ENCODE measurements at regions not wholly inside any gene's neighbourhood (a gene's known extent, or its start where the extent isn't known, plus 50 kb on each side); places are given as distances from the start of the nearest gene placed in this dataset.

GRCh38 chr2:120595739-120596138, 139.9 kb upstream of the GLI2 start:
- Histone ChIP-seq H3K79me2 (ENCODE audit: control insufficient read depth, insufficient read depth, low read length) (no peaks in the 10 kb centered on the region), H3K27me3 (replicated peaks in 1 of 2; ENCODE audit: control insufficient read depth in 2 of 2, insufficient read depth in 2 of 2, low read length in 1 of 2) (peaks cover 3 to 10% of the 10 kb centered on the region in 2 experiments; a peak in 3 of 4 replicates), H3K9me3 (replicated peaks; ENCODE audit: control insufficient read depth, insufficient read depth, low read length) (no peaks in the 10 kb centered on the region), H3K4me2 (ENCODE audit: control insufficient read depth, insufficient read depth) (no peak overlapping the region), H3K4me1 (ENCODE audit: control insufficient read depth, insufficient read depth, low read length) (no peaks in the 10 kb centered on the region), H2AFZ (ENCODE audit: control insufficient read depth, low read depth, low read length) (no peak overlapping the region), H3K9ac (ENCODE audit: control insufficient read depth, insufficient read depth, low read length) (no peak overlapping the region), H4K20me1 (ENCODE audit: control insufficient read depth, insufficient read depth) (no peaks in the 10 kb centered on the region), H3K36me3 (ENCODE audit: control insufficient read depth in 2 of 2, insufficient read depth in 2 of 2, low read length in 1 of 2) (no peaks in the 10 kb centered on the region), H3K4me3 (no peak overlapping the region), H3K27ac (ENCODE audit: control insufficient read depth, insufficient read depth) (no peak overlapping the region)
- POLR2A ChIA-PET: no interaction called here
- TF ChIP-seq, protein P1, sequence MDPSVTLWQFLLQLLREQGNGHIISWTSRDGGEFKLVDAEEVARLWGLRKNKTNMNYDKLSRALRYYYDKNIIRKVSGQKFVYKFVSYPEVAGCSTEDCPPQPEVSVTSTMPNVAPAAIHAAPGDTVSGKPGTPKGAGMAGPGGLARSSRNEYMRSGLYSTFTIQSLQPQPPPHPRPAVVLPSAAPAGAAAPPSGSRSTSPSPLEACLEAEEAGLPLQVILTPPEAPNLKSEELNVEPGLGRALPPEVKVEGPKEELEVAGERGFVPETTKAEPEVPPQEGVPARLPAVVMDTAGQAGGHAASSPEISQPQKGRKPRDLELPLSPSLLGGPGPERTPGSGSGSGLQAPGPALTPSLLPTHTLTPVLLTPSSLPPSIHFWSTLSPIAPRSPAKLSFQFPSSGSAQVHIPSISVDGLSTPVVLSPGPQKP (IDR thresholded peaks at IDR 0.05; ENCODE audit: low read depth, low read length): no peak
- TF ChIP-seq FOXM1 (IDR thresholded peaks at IDR 0.05; ENCODE audit: low read depth, low read length) (no peak), CREB1 (IDR thresholded peaks at IDR 0.05; ENCODE audit: low read depth) (no peak), SMC3 (IDR thresholded peaks at IDR 0.05; ENCODE audit: borderline replicate concordance, low read length) (no peak)
- RAD21 ChIA-PET (ENCODE audit: unreplicated experiment): no interaction called here
- in situ Hi-C loops (cut with MboI) (no loop called here), intact Hi-C loops (cut with micrococcal nuclease; ENCODE audit: unreplicated experiment) (no loop called here)
- DNase-seq (ENCODE audit: low read depth, low spot score): no peak
- FAIRE-seq: no peak
- no TSS peak for BruUV-seq (replicated peaks)
- CTCF ChIA-PET: no interaction called here
- no peak for ATAC-seq
- SMC1A ChIA-PET (ENCODE audit: uncharacterized antibody, unreplicated experiment): no interaction called here
- WGBS (ENCODE audit: insufficient coverage, insufficient replicate concordance, low lambda C conversion rate, missing lambda C conversion rate): 0% methylated on average over 1 of the region's 1 CpG

DNA sequence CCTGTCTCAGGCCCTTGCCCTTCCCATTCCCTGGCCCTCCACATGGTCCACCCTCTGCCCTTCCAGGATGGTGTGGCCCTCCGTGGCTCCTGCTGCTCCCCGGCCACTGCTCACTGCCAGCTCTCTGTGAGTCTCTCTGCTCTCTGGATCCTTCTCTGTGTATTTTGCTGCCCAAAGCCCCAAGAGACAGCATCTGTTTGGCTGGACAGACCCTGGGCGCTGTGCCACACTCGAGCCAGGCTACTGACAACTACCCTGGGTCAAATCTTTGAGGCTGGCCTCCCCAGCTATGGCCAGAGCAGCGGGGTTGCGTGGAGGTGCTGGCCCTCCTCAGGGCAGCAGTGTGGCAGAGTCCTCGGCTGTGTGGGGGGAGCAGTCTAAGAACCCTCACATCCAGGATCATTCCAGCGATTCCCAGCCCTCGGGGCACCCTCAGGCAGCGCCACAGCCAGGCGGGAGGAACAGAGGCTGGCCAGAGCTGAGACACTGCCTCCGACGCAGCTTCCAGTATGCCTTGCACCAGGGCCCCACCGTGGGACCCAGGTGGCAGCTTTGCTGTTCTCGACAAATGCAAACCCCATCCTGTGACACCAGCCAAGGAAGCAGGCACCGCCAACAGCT, 139.4 kb upstream of the GLI2 start:
- WGBS (ENCODE audit: insufficient coverage, insufficient replicate concordance, low lambda C conversion rate, missing lambda C conversion rate): 14% methylated on average over 16 of the region's 16 CpGs
- H3K27ac ChIP-seq (ENCODE audit: control insufficient read depth, insufficient read depth): no peak overlapping the region
- H3K9me3 ChIP-seq (replicated peaks; ENCODE audit: control insufficient read depth, insufficient read depth, low read length): no peaks in the 10 kb centered on the region
- no peak overlapping the region for H3K9ac ChIP-seq (ENCODE audit: control insufficient read depth, insufficient read depth, low read length)
- DNase-seq (ENCODE audit: low read depth, low spot score) (no peak), FAIRE-seq (no peak), ATAC-seq (no peak)
- no peak for TF ChIP-seq SIX5 (IDR thresholded peaks at IDR 0.05; ENCODE audit: low read depth, low read length, severe bottlenecking)
- TF ChIP-seq YBX1 (IDR thresholded peaks at IDR 0.05): no peak
- no peak for TF ChIP-seq RAD51 (IDR thresholded peaks at IDR 0.05)
- TF ChIP-seq MYB (IDR thresholded peaks at IDR 0.05; ENCODE audit: borderline replicate concordance, low read depth, low read length): no peak
- H4K20me1 ChIP-seq (ENCODE audit: control insufficient read depth, insufficient read depth): no peaks in the 10 kb centered on the region
- no TSS peak for BruUV-seq (replicated peaks)
- no peak overlapping the region for H3K4me3 ChIP-seq
- ChIA-PET POLR2A (no interaction called here), CTCF (no interaction called here), RAD21 (ENCODE audit: unreplicated experiment) (no interaction called here), SMC1A (ENCODE audit: uncharacterized antibody, unreplicated experiment) (no interaction called here)
- intact Hi-C loops (cut with micrococcal nuclease; ENCODE audit: unreplicated experiment): no loop called here
- no peak overlapping the region for H2AFZ ChIP-seq (ENCODE audit: control insufficient read depth, low read depth, low read length)
- peaks cover 0 to 12% of the 10 kb centered on the region in 2 experiments; a peak in 2 of 4 replicates for H3K27me3 ChIP-seq (replicated peaks in 1 of 2; ENCODE audit: control insufficient read depth in 2 of 2, insufficient read depth in 2 of 2, low read length in 1 of 2)
- H3K4me1 ChIP-seq (ENCODE audit: control insufficient read depth, insufficient read depth, low read length): no peaks in the 10 kb centered on the region
- H3K79me2 ChIP-seq (ENCODE audit: control insufficient read depth, insufficient read depth, low read length): no peaks in the 10 kb centered on the region
- in situ Hi-C loops (cut with MboI): no loop called here
- H3K36me3 ChIP-seq (ENCODE audit: control insufficient read depth in 2 of 2, insufficient read depth in 2 of 2, low read length in 1 of 2): no peaks in the 10 kb centered on the region
- no peak overlapping the region for H3K4me2 ChIP-seq (ENCODE audit: control insufficient read depth, insufficient read depth)

All from GM12878 (cell line).